CD14-positive monocyte (primary cell): ENCODE measurements at regions not wholly inside any gene's neighbourhood (a gene's known extent, or its start where the extent isn't known, plus 50 kb on each side); places are given as distances from the start of the nearest gene placed in this dataset.

Experiments used
- DNase-seq, 3 donors: peaks; one replicate each; pipeline ENCODE4 v3.0.0-alpha.2; 2011 to 2022
- H2AFZ ChIP-seq: 2 replicates; pipeline ENCODE4 v1.6.0; 2012; ENCODE audit warnings: mild to moderate bottlenecking, low read depth, low read length, inconsistent platforms; ENCODE audit not compliant: insufficient read depth, poor library complexity, severe bottlenecking
- H3K27ac ChIP-seq, 2 donors: 1 replicate in 1 of 2; 2 replicates in 1 of 2; pipeline ENCODE4 v1.5.1; 2012 to 2013; ENCODE audit warnings: low read length in 2 of 2, control low read depth in 1 of 2, inconsistent platforms in 1 of 2, low read depth in 1 of 2, mild to moderate bottlenecking in 1 of 2
- H3K27me3 ChIP-seq, 2 donors: one replicate each; pipeline versions ENCODE4 v1.6.0 to v1.6.1; 2011 to 2013; ENCODE audit warnings: low read length in 2 of 2; ENCODE audit not compliant: control insufficient read depth in 2 of 2, insufficient read depth in 2 of 2
- H3K36me3 ChIP-seq, 2 donors: replicated peaks in 1 of 2; 1 replicate in 1 of 2; 2 replicates in 1 of 2; pipeline versions ENCODE4 v1.5.1 to v1.6.1; 2012 to 2013; ENCODE audit warnings: low read length in 2 of 2, control low read depth in 1 of 2, inconsistent platforms in 1 of 2, mild to moderate bottlenecking in 1 of 2; ENCODE audit not compliant: insufficient read depth in 2 of 2, control insufficient read depth in 1 of 2
- H3K4me1 ChIP-seq, 2 donors: 1 replicate in 1 of 2; 2 replicates in 1 of 2; pipeline versions ENCODE4 v1.5.1 to v1.6.1; 2012 to 2013; ENCODE audit warnings: low read length in 2 of 2, control low read depth in 1 of 2, inconsistent platforms in 1 of 2, mild to moderate bottlenecking in 1 of 2, moderate library complexity in 1 of 2; ENCODE audit not compliant: insufficient read depth in 2 of 2, control insufficient read depth in 1 of 2
- H3K4me2 ChIP-seq: replicated peaks from 2 replicates; pipeline ENCODE3; 2012; ENCODE audit warnings: low read length, moderate library complexity, mild to moderate bottlenecking; ENCODE audit not compliant: poor library complexity, severe bottlenecking; ENCODE audit errors: extremely low read depth
- H3K4me3 ChIP-seq, 3 experiments: fragments of 200-600 bp in 1 of 3; sonication (generic) in 1 of 3; replicated peaks in 1 of 3; 1 replicate in 2 of 3; 2 replicates in 1 of 3; pipeline ENCODE4 v1.5.1; 2011 to 2013; ENCODE audit warnings: low read length in 3 of 3, mild to moderate bottlenecking in 3 of 3, control low read depth in 2 of 3, low read depth in 2 of 3, inconsistent platforms in 1 of 3, moderate library complexity in 1 of 3
- H3K79me2 ChIP-seq: 2 replicates; pipeline ENCODE4 v1.6.0; 2012; ENCODE audit warnings: mild to moderate bottlenecking, control low read depth, inconsistent platforms, low read length, moderate library complexity; ENCODE audit not compliant: insufficient read depth
- H3K9ac ChIP-seq: 2 replicates; pipeline ENCODE4 v1.6.0; 2017; ENCODE audit warnings: low read length, mild to moderate bottlenecking; ENCODE audit not compliant: insufficient read depth, poor library complexity, severe bottlenecking
- H3K9me3 ChIP-seq, 2 donors: replicated peaks in 1 of 2; 1 replicate in 1 of 2; 2 replicates in 1 of 2; pipeline versions ENCODE4 v1.5.1 to v1.6.1; 2012 to 2013; ENCODE audit warnings: low read length in 2 of 2, control low read depth in 1 of 2; ENCODE audit not compliant: control insufficient read depth in 1 of 2, insufficient read depth in 1 of 2
- H4K20me1 ChIP-seq: 2 replicates; pipeline ENCODE4 v1.6.0; 2012; ENCODE audit warnings: mild to moderate bottlenecking, low read length, control low read depth, moderate library complexity; ENCODE audit not compliant: insufficient read depth
- H3K27ac Mint-ChIP-seq, 7 donors: one replicate each; pipeline ENCODE4 v1.8.0; 2020; ENCODE audit warnings: mild to moderate bottlenecking in 7 of 7, mixed read lengths in 7 of 7, moderate library complexity in 6 of 7, inconsistent platforms in 2 of 7
- H3K27me3 Mint-ChIP-seq, 3 donors: one replicate each; pipeline ENCODE4 v1.8.0; 2021 to 2022; ENCODE audit warnings: low read depth in 3 of 3, mild to moderate bottlenecking in 3 of 3, mixed read lengths in 3 of 3, moderate library complexity in 3 of 3, inconsistent platforms in 1 of 3
- H3K36me3 Mint-ChIP-seq, 2 donors: one replicate each; pipeline ENCODE4 v1.8.0; 2020; ENCODE audit warnings: mixed read lengths in 2 of 2, inconsistent platforms in 1 of 2, mild to moderate bottlenecking in 1 of 2
- H3K4me1 Mint-ChIP-seq: one replicate; pipeline ENCODE4 v1.8.0; 2020; ENCODE audit warnings: mild to moderate bottlenecking, mixed read lengths
- H3K4me3 Mint-ChIP-seq, 2 donors: one replicate each; pipeline ENCODE4 v1.8.0; 2020; ENCODE audit warnings: mild to moderate bottlenecking in 2 of 2, mixed read lengths in 2 of 2, moderate library complexity in 1 of 2
- H3K9me3 Mint-ChIP-seq, 7 donors: one replicate each; pipeline ENCODE4 v1.8.0; 2020 to 2022; ENCODE audit warnings: mixed read lengths in 7 of 7, mild to moderate bottlenecking in 6 of 7, moderate library complexity in 6 of 7, inconsistent platforms in 2 of 7
- CTCF ChIP-seq: fragments of 200-600 bp; IDR thresholded peaks from one replicate; pipeline ENCODE4 v1.8.0; 2022; ENCODE audit warnings: antibody characterized with exemption, mild to moderate bottlenecking
- WGBS: methylation state at CpG from one replicate; pipeline ENCODE4 v1.1.5; 2013; ENCODE audit warnings: missing lambda C conversion rate; ENCODE audit not compliant: insufficient coverage; 5-methylcytosine and 5-hydroxymethylcytosine counted together
- intact Hi-C, 2 donors: fragments of 100-400 bp; cut with micrococcal nuclease; formaldehyde crosslinking; loops; one replicate each; pipeline versions ENCODE4 v1.15.0 to v1.15.1; 2023

GRCh38 chr7:119957335-119957734 lies 315.6 kb upstream of the KCND2 start:
- no peaks in the 10 kb centered on the region for H3K4me1 ChIP-seq
- intact Hi-C loops: no loop called here
- H4K20me1 ChIP-seq: no peaks in the 10 kb centered on the region
- no peaks in the 10 kb centered on the region for H3K36me3 Mint-ChIP-seq
- TF ChIP-seq CTCF: no peak
- no peaks in the 10 kb centered on the region for H3K79me2 ChIP-seq
- H3K27me3 Mint-ChIP-seq: no peaks in the 10 kb centered on the region
- no peak for DNase-seq
- no peak overlapping the region for H3K4me3 Mint-ChIP-seq
- no peak overlapping the region for H3K4me3 ChIP-seq
- H3K4me2 ChIP-seq: no peak overlapping the region
- no peak overlapping the region for H3K27ac ChIP-seq
- H3K9me3 ChIP-seq: no peaks in the 10 kb centered on the region
- H3K9me3 Mint-ChIP-seq: peaks cover 0 to 3% (median 0%) of the 10 kb centered on the region in 7 donors
- no peaks in the 10 kb centered on the region for H3K36me3 ChIP-seq
- no peak overlapping the region for H2AFZ ChIP-seq
- H3K27me3 ChIP-seq: no peaks in the 10 kb centered on the region
- no peaks in the 10 kb centered on the region for H3K4me1 Mint-ChIP-seq
- no peak overlapping the region for H3K9ac ChIP-seq
- H3K27ac Mint-ChIP-seq: no peak overlapping the region

GRCh38 chr7:119959811-119960210 lies 313.2 kb upstream of the KCND2 start:
- Histone ChIP-seq H4K20me1 (no peaks in the 10 kb centered on the region), H3K4me1 (no peaks in the 10 kb centered on the region), H3K79me2 (no peaks in the 10 kb centered on the region), H3K4me2 (no peak overlapping the region), H3K9me3 (no peaks in the 10 kb centered on the region), H3K4me3 (no peak overlapping the region), H3K36me3 (no peaks in the 10 kb centered on the region), H3K27ac (no peak overlapping the region), H3K9ac (no peak overlapping the region), H2AFZ (no peak overlapping the region), H3K27me3 (no peaks in the 10 kb centered on the region)
- intact Hi-C loops: no loop called here
- WGBS: no CpG with 5 or more reads among the region's 1 CpG
- Mint-ChIP-seq H3K27ac (no peak overlapping the region), H3K9me3 (peaks cover 0 to 3% (median 0%) of the 10 kb centered on the region in 7 donors), H3K36me3 (no peaks in the 10 kb centered on the region), H3K4me1 (no peaks in the 10 kb centered on the region), H3K27me3 (no peaks in the 10 kb centered on the region), H3K4me3 (no peak overlapping the region)
- no peak for DNase-seq
- TF ChIP-seq CTCF: no peak
